ENCODE measurements at regions not wholly inside any gene's neighbourhood (a gene's known extent, or its start where the extent isn't known, plus 50 kb on each side); places are given as distances from the start of the nearest gene placed in this dataset.

DNA sequence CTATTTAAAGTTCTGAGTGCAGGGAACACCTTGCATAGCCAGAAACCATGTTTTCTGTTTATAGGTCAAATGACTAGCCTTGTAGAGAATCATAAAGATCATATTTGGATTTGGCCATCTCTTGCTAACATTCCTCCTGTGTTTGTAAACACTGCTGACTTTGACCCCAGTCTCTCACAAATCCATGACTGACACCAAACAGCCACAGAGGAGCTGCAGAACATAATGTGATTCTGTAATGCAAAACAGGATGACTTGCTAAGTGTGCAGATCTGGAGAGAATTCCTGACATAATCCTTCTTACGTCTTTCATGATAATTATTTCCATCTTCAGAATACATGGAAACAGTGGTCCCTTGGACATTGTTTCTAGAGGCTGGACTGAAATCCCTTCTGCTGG, 211.8 kb downstream of the BMP4 start:
- TF ChIP-seq, protein P1, sequence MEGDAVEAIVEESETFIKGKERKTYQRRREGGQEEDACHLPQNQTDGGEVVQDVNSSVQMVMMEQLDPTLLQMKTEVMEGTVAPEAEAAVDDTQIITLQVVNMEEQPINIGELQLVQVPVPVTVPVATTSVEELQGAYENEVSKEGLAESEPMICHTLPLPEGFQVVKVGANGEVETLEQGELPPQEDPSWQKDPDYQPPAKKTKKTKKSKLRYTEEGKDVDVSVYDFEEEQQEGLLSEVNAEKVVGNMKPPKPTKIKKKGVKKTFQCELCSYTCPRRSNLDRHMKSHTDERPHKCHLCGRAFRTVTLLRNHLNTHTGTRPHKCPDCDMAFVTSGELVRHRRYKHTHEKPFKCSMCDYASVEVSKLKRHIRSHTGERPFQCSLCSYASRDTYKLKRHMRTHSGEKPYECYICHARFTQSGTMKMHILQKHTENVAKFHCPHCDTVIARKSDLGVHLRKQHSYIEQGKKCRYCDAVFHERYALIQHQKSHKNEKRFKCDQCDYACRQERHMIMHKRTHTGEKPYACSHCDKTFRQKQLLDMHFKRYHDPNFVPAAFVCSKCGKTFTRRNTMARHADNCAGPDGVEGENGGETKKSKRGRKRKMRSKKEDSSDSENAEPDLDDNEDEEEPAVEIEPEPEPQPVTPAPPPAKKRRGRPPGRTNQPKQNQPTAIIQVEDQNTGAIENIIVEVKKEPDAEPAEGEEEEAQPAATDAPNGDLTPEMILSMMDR (IDR thresholded peaks at IDR 0.05; ENCODE audit: low read length) = no peak
- no peak for TF ChIP-seq EZH2 (IDR thresholded peaks at IDR 0.05; ENCODE audit: borderline replicate concordance, low read length)
